SIG-M5 treated with dmso at 0.1 percent for 504 hours (cell line): ENCODE measurements at regions not wholly inside any gene's neighbourhood (a gene's known extent, or its start where the extent isn't known, plus 50 kb on each side); places are given as distances from the start of the nearest gene placed in this dataset.
A peak's percentile ranks its signal among the peaks of the same experiment; 100 is the strongest.

Experiments
- DNase-seq: peaks from one replicate; lab custom pipeline; 2025; ENCODE audit not compliant: unreplicated experiment; lab: John Stamatoyannopoulos, UW

DNA sequence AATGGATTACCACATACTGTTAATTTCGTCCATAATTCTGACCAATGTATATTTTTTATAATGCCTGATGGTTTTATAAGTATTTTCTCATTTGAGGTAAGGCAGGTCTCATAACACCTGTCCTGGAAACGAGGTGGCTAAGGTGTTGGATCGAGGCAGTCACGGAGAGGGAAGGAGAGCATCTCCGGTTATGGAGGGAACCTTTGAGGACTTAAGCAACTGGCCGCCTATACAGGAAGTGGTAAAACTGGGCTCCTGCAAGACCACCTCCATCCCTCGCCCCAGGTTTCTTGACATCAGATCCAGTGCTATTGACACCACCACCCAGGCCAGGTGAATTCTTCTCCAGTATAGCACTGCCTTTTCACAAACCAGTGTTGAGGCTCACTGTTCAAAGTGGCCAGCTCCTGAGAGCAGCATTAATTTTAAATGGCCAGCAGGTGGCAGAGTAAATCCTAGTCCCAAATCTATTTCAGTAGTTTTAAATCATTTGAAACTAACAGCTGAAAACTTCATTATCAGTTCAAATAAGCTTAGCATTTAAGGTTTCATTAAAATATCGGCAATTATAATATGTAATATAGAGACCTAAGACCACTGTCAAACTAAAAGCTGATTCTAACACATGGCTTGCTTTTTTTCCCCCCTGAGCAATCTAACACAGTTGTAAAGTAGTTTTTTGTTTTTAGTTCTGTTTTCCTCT is 100.8 kb downstream of the PPM1A start:
- peak; percentile 18 for DNase-seq

DNA sequence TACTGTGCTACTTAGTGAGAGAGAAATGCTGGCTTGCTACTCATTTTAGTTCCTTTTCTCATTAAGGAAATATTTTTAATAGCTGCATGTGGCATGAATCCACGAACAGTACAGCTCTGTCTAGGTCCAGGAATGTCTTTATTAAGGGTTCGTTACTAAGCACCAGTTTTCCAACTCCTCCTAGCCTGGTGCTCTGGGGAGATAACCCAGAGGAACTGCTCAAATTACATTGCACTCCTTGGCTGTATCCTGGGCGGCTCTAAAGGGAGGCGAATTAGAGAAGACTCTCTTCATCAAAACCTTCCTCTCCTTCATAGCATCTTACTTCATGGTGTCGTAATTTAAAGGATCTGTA is 101.3 kb downstream of the PPM1A start:
- DNase-seq, result no peak

DNA sequence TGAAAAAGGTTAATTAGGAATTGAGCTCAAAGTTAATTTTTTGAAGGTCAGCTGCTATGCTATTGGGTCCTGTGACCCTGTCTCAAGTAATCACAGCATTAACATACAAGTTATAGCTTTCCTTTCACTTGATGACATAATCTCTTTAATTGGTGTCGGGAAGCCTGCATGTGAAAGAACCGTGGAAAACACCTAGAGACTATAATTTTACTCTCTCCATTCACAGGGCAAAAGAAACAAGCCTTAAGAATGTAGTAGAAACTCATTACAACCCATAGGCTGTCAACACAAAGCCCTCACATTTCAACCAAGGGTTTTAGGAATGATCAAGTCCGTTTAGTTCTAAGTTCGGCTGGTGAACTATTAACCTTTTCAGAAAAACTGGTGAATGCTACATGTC is 104.4 kb downstream of the PPM1A start:
- DNase-seq, result no peak

DNA sequence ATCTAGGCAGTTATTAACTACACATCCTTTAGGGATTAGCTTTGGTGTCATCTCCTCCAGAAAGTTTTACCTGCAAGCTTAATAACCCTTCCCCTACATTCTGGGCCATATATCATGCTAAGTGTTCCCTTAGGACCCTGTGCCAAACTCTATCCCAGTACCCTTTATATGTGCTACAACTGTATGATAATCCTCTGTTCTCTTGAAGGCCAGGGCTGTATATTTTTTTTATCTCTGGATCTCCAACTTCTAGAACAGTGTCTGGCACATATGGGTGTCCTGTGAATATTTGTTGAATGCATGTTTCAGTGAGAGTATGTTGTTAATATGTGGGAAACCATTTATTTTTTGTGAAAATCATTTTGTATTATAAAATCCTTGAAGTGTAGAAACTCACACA is 106.7 kb downstream of the PPM1A start:
- DNase-seq, result no peak

DNA sequence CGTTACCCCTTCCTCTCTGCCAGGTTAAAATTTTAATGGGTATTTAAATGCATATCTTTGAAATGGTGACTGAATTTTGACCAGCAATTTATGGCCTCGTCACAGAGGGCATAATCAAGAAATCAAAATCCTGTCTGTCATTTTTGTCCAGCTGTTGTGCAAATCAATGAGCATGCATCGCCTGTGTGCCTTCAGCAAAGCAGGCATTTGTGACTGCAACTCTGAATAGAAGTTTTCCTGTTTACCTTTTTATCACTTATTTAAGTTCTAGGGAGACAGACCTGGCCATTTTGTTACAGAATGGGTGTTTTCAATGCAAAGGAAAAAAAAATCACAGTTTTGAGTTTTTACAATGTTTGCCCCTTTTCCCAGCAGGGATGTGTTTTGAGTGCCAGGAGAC is 107.4 kb downstream of the PPM1A start:
- DNase-seq, result no peak

DNA sequence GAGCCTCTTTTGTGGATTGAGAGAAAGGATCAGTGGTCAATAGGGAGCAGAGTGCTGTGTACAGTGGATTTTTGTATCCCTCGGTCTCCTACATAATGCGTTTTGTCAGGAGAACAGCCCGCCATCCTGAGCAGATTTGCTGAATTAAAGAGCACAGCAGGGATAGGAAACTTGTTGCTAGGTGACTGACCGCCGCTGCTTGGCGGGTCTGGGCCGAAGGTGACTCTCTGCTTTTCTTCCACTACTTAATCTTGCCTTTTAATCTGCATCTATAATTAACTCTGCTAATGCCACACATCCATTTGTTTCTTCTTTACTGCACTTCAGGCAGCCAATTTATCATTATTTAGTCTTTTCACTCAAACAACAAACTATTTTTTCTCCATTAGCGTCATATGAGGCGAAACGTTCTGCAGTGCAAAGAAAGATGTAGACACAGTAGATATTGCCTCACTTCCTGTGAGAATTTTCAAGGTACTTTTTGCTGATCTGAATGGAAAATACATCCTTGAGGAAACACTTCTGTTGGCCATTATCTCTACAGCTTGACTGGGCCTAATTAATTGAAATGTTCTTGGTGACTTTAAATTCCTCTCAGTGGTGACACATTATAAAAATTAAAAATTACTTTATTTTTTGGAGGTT is 108.0 kb downstream of the PPM1A start:
- no peak for DNase-seq

DNA sequence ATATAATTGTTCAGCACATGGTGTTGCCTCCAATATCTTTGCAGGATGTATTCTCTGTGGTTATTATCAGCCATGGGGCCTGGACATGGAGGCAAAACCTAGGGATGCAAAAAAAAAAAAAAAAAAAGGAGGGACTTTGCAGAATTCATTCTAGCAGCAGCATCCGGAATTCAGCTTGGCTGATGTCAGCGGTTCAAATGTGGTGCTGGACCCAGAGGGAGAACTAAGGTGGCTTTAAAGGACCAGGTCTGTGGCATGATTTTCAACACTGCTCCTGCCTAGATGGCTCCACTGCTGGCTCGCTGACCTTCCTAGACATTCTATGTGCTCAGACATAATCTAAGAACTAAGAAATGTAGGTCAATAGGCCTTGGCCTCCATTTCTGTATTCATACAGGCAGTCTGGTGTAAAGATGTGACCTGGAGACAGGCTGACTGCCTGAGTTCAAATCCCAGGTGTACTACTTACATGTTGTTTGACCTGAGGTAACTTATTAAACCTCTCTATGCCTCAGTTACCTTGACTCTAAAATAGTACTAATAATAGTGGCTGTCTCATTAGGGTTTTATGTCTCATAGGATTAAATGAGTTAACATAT is 108.6 kb downstream of the PPM1A start:
- DNase-seq, result no peak

DNA sequence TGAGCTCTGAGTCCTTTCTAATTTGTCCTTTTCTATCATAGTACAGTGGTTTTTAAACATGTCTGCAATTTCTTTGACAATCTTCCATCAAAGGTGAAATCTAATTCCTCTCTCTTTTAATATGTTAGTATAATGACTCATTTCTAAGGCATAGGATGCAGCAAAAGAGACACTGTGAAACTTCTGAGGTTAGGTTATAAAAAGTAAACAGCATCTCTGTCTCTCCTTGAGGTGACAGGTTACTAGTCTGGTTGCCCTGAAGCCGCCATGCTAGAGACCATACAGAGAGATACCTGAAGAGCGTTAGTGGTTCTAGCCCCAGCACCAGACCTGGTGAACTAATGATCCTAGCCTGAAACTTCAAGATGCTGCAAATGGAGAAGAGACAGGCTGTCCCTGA is 114.3 kb downstream of the PPM1A start:
- no peak for DNase-seq

DNA sequence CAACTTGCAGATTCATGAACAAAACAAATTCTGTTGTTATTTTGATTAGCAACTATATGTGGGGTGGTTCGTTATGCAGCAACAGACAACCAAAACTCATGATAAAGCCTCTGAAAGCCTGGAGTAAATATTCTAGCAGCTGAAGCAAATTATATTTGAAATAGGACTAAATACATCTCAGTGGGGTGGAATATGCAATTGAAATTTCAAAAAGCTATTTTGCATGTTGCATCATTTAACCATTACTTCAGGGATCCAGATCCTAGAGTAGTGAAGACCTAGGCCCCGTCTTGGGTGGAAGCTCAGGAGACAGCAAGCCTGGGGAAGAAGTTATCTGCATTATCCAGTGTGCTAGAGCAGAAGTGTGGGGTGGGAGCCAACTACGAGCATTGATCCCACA is 114.7 kb downstream of the PPM1A start:
- DNase-seq, result no peak

DNA sequence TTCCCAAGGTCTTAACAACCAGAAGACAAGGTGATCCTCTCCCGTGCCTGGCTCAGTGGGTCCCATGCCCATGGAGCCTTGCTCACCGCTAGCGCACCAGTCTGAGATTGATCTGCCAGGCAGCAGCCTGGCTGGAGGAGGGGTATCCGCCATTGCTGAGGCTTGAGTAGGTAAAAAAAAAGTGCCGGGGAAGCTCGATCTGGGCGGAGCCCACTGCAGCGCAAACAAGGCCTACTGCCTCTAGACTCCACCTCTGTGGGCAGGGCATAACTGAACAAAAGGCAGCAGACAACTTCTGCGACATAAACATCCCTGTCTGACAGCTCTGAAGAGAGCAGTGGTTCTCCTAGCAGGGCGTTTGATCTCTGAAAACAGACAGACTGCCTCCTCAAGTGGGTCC is 104.0 kb downstream of the C14orf39 start:
- no peak for DNase-seq
